Suprapubic skin (tissue), 4 donors: ENCODE measurements at regions not wholly inside any gene's neighbourhood (a gene's known extent, or its start where the extent isn't known, plus 50 kb on each side); places are given as distances from the start of the nearest gene placed in this dataset.

Source experiments
- DNase-seq, 2 donors: peaks; one replicate each; pipeline ENCODE4 v3.0.0-alpha.2; 2019; ENCODE audit warnings: low spot score in 2 of 2
- H3K27ac ChIP-seq: fragments of 200-600 bp; sonication (generic); one replicate; pipeline ENCODE4 v1.5.1; 2019
- H3K27me3 ChIP-seq: fragments of 200-600 bp; sonication (generic); one replicate; pipeline ENCODE4 v1.5.1; 2019
- H3K36me3 ChIP-seq: fragments of 200-600 bp; sonication (generic); one replicate; pipeline ENCODE4 v1.5.1; 2019
- H3K4me1 ChIP-seq: fragments of 200-600 bp; sonication (generic); one replicate; pipeline ENCODE4 v1.5.1; 2019
- H3K4me3 ChIP-seq: fragments of 200-600 bp; sonication (generic); one replicate; pipeline ENCODE4 v1.5.1; 2019; ENCODE audit warnings: mild to moderate bottlenecking
- H3K9me3 ChIP-seq: fragments of 200-600 bp; sonication (generic); one replicate; pipeline ENCODE4 v1.5.1; 2019
- CTCF ChIP-seq, 2 donors: fragments of 200-600 bp in 1 of 2; fragments of 450-650 bp in 1 of 2; sonication (generic) in 1 of 2; IDR thresholded peaks; one replicate each; pipeline ENCODE4 v1.5.1; 2016 to 2019; ENCODE audit warnings: antibody characterized with exemption in 2 of 2, mild to moderate bottlenecking in 1 of 2, moderate library complexity in 1 of 2
- EP300 ChIP-seq: sonication (generic); formaldehyde crosslinking; IDR thresholded peaks from one replicate; pipeline ENCODE4 v1.6.1; 2017; ENCODE audit warnings: antibody characterized with exemption
- POLR2A ChIP-seq, 2 donors: fragments of 450-650 bp; IDR thresholded peaks; one replicate each; pipeline ENCODE4 v1.6.1; 2017; ENCODE audit warnings: antibody characterized with exemption in 2 of 2, mild to moderate bottlenecking in 2 of 2, moderate library complexity in 2 of 2
- POLR2AphosphoS5 ChIP-seq, 3 donors: sonication (generic); formaldehyde crosslinking; IDR thresholded peaks; one replicate each; pipeline ENCODE4 v1.6.1; 2017; ENCODE audit warnings: antibody characterized with exemption in 3 of 3
- WGBS: methylation state at CpG from one replicate; pipeline ENCODE4 v1.1.5; 2018; 5-methylcytosine and 5-hydroxymethylcytosine counted together

GRCh38 chr10:21217107-21217506, 308.4 kb downstream of the SKIDA1 start:
- WGBS, result 61% methylated on average over 3 of the region's 3 CpGs
- DNase-seq, result no peak
- Histone ChIP-seq H3K27ac (no peak overlapping the region), H3K9me3 (no peaks in the 10 kb centered on the region), H3K27me3 (no peaks in the 10 kb centered on the region), H3K36me3 (no peaks in the 10 kb centered on the region), H3K4me3 (no peak overlapping the region), H3K4me1 (no peaks in the 10 kb centered on the region)
- no peak for TF ChIP-seq POLR2A (IDR thresholded peaks at IDR 0.05)
- TF ChIP-seq EP300, result no peak
- no peak for TF ChIP-seq POLR2AphosphoS5 (IDR thresholded peaks at IDR 0.05)
- no peak for TF ChIP-seq CTCF (IDR thresholded peaks at IDR 0.05)

GRCh38 chr10:21214329-21214728, 311.2 kb downstream of the SKIDA1 start:
- no peak overlapping the region for H3K27ac ChIP-seq
- WGBS, result 94% methylated on average over 3 of the region's 3 CpGs
- no peaks in the 10 kb centered on the region for H3K27me3 ChIP-seq
- no peaks in the 10 kb centered on the region for H3K9me3 ChIP-seq
- no peaks in the 10 kb centered on the region for H3K4me1 ChIP-seq
- H3K4me3 ChIP-seq, result no peak overlapping the region
- no peak for DNase-seq
- no peak for TF ChIP-seq EP300
- H3K36me3 ChIP-seq, result no peaks in the 10 kb centered on the region

- Histone ChIP-seq H3K36me3 (no peaks in the 10 kb centered on the region), H3K27me3 (no peaks in the 10 kb centered on the region), H3K4me3 (no peak overlapping the region), H3K4me1 (no peaks in the 10 kb centered on the region), H3K9me3 (no peaks in the 10 kb centered on the region), H3K27ac (no peak overlapping the region)
- no peak for TF ChIP-seq EP300
- no peak for TF ChIP-seq POLR2AphosphoS5 (IDR thresholded peaks at IDR 0.05)
- TF ChIP-seq POLR2A (IDR thresholded peaks at IDR 0.05), result no peak
- no peak for TF ChIP-seq CTCF (IDR thresholded peaks at IDR 0.05)
- DNase-seq, result no peak
- 72% methylated on average over 6 of the region's 6 CpGs for WGBS
Observed at GRCh38 chr10:21213381-21213780, 312.1 kb downstream of the SKIDA1 start.

- no peak for TF ChIP-seq EP300
- H3K27ac ChIP-seq, result no peak overlapping the region
- no peaks in the 10 kb centered on the region for H3K9me3 ChIP-seq
- DNase-seq, result no peak
- no peaks in the 10 kb centered on the region for H3K36me3 ChIP-seq
- no peaks in the 10 kb centered on the region for H3K4me1 ChIP-seq
- 90% methylated on average over 5 of the region's 5 CpGs for WGBS
- H3K4me3 ChIP-seq, result no peak overlapping the region
- H3K27me3 ChIP-seq, result no peaks in the 10 kb centered on the region
Observed at GRCh38 chr10:21212912-21213311, 312.6 kb downstream of the SKIDA1 start.

GRCh38 chr10:21212348-21212747, 313.1 kb downstream of the SKIDA1 start:
- H3K36me3 ChIP-seq, result no peaks in the 10 kb centered on the region
- H3K4me1 ChIP-seq, result no peaks in the 10 kb centered on the region
- no peaks in the 10 kb centered on the region for H3K27me3 ChIP-seq
- 86% methylated on average over 11 of the region's 11 CpGs for WGBS
- TF ChIP-seq CTCF (IDR thresholded peaks at IDR 0.05) (no peak), POLR2A (IDR thresholded peaks at IDR 0.05) (no peak), POLR2AphosphoS5 (IDR thresholded peaks at IDR 0.05) (no peak), EP300 (no peak)
- no peak overlapping the region for H3K4me3 ChIP-seq
- DNase-seq, result no peak
- no peak overlapping the region for H3K27ac ChIP-seq
- no peaks in the 10 kb centered on the region for H3K9me3 ChIP-seq

GRCh38 chr10:21209495-21209894, 312.4 kb upstream of the NEBL start:
- no peak for TF ChIP-seq CTCF (IDR thresholded peaks at IDR 0.05)
- TF ChIP-seq EP300, result no peak
- no peak for TF ChIP-seq POLR2AphosphoS5 (IDR thresholded peaks at IDR 0.05)
- no peak for TF ChIP-seq POLR2A (IDR thresholded peaks at IDR 0.05)
- Histone ChIP-seq H3K27me3 (no peaks in the 10 kb centered on the region), H3K4me1 (no peaks in the 10 kb centered on the region), H3K4me3 (no peak overlapping the region), H3K27ac (no peak overlapping the region), H3K9me3 (no peaks in the 10 kb centered on the region), H3K36me3 (no peaks in the 10 kb centered on the region)
- WGBS, result 97% methylated on average over 4 of the region's 4 CpGs
- DNase-seq, result no peak
